ENCODE measurements at regions not wholly inside any gene's neighbourhood (a gene's known extent, or its start where the extent isn't known, plus 50 kb on each side); places are given as distances from the start of the nearest gene placed in this dataset.
A peak's percentile ranks its signal among the peaks of the same experiment; 100 is the strongest.

DNA sequence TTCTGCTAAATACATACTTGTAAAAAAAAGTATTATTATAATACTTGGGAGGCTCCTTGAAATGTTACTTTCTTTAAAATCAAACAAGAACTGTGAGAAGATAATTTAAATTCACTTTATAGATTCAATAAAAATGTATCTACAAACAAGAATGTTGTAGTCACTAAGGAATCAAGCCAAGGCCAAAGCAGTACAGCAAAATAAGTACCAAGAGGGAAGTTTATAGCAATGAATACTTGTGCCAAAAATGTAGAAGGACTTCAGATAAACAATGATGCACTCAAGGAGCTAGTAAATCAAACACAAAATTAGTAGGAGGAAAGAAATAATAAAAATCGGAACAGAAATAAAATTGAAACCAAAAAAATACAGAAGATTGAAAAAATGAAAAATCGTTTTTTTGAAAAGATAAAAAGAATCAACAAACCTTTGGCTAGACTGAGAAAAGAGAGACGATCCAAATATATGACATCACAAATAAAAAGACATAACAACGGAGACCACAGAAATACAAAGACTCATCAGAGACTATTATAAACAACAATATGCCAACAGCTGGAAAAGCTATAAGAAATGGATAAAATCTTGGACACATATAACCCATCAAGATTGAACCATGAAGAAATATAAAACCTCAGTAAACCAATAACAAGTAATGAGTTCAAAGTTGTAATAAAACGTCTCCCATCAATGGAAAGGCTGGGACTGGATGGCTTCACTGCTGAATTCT, 286.0 kb upstream of the TMEM229A start:
- DNase-seq (ENCODE audit: low read depth), result no peak
- in situ Hi-C loops (cut with HindIII; ENCODE audit: low pct_unique_long_range_greater_than_20kb, low sequenced_read_pairs), result no loop called here

DNA sequence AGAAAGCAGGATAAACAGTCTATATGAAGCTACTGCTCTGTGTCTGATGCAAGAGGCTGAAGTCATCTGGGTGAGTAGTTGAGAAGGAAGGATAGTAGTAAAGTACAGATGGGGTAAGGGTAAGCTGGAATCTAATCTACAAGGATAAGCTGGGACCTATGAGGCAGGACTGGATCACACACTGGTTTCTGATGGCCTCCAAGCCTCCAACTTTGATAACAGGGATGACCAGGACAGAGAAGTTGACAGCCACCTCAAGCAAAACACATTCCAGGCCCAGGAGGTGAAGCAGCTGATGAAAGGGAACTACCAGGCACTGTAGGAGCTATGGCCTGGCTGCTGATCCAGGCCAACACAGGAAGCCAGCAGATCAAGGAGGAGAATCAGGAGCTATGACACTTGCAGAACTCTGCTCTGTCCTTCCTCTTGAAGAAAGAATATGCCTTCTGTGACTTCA, 278.1 kb upstream of the TMEM229A start:
- DNase-seq (ENCODE audit: low read depth), result no peak
- in situ Hi-C loops (cut with HindIII; ENCODE audit: low pct_unique_long_range_greater_than_20kb, low sequenced_read_pairs), result no loop called here

DNA sequence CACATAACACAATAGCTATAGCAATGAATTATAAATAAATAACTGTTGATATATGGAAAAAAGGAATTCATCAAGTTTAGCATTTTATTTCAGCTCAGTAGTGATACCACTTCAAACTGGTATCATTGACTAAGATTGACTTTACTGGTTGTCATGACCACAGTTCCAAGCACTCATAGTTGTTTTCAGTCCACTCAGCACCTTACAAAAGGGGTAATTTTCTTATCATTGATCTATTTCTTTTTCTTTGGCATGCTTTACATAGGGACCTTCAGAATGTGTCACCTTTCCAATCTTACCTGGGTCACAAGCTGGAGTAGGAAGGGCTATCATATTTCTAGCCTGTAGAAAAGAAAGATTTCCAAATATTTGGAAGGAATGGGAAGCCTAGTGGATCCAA, 275.5 kb upstream of the TMEM229A start:
- in situ Hi-C loops (cut with HindIII; ENCODE audit: low pct_unique_long_range_greater_than_20kb, low sequenced_read_pairs), result no loop called here
- no peak for DNase-seq (ENCODE audit: low read depth)

DNA sequence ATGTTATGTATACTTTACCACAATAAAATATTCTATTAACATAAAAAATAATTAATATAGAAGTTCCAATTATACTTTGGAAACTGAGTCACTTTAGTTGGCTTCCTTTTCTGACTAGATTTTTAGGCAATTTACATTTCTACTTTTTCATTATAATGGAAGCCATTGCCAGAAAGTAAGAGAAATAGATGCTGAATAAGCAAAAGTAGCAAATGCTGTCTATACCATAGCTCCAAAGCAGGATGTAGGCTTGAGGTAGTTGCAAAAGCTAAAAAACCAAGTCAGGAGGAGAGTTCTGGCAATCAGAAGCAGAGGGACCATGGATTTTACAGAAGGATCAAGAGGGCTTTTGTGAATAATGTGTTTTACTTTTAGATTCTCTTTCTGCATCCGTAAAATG, 262.4 kb upstream of the TMEM229A start:
- in situ Hi-C loops (cut with HindIII; ENCODE audit: low pct_unique_long_range_greater_than_20kb, low sequenced_read_pairs), result no loop called here
- no peak for DNase-seq (ENCODE audit: low read depth)

DNA sequence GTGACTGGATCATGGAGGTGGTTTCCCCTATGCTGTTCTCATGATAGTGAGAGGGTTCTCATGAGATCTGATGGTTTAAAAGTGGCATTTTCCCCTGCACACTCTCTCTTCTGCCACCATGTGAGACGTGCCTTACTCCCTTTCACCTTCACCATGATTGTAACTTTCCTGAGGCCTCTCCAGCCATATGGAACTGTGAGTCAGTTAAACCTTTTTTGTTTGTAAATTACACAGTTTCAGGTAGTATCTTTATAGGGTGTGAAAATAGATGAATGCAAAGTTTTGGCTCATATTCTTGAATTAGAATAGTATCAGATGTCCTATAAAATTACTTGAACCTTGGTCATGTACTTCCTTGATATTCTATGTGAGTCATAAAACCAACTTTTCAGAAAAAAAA, 252.1 kb upstream of the TMEM229A start:
- in situ Hi-C loops (cut with HindIII; ENCODE audit: low pct_unique_long_range_greater_than_20kb, low sequenced_read_pairs), result no loop called here
- no peak for DNase-seq (ENCODE audit: low read depth)

DNA sequence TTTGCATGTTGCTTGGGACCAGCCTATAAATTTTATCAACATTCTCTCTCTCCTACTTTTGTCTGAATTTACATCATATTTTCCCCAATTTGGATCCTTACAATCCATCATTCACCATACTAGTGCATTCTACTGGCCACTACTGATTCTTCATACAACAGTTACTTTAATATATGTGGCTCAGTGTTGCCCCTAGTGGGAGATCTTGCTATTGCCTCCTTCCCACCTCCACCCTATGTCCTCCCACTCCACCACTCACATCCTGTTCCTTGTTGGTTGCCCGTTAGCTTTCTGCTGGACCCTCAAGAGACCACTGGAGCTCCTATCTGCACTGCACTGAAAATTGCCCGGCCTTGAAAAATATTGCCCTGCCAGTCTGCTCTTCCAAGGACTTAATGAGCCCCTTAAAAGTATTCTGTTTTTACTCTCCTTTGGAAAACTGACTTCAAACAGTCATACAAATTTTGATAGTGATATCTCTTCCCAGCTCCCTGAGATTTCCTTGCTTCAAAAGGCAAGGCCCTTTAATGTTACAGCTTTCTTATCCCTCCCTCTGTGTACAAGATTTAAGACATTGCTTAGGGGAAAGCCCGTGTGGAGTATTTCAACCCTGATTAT, 243.2 kb upstream of the TMEM229A start:
- peak; percentile 18 for DNase-seq (ENCODE audit: low read depth)
- in situ Hi-C loops (cut with HindIII; ENCODE audit: low pct_unique_long_range_greater_than_20kb, low sequenced_read_pairs), result no loop called here

DNA sequence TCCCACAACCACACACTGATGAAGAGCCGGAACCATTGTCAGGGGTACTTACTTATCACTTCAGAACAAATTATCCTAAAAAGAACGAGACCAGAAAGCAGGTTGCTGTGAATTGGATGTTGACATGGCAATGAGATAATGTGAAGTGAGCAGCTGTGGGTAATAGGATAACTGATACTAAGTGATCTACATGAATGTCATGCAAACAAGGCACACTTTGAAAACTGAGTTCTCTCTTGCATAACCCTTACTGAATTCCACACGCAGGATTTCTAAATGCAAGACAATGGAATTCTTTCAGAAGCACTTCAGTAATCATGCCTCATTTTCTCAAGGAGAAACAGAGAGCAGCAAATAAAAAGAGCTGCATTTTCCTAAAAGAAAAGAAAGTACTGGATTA, 242.5 kb upstream of the TMEM229A start:
- in situ Hi-C loops (cut with HindIII; ENCODE audit: low pct_unique_long_range_greater_than_20kb, low sequenced_read_pairs), result no loop called here
- no peak for DNase-seq (ENCODE audit: low read depth)

DNA sequence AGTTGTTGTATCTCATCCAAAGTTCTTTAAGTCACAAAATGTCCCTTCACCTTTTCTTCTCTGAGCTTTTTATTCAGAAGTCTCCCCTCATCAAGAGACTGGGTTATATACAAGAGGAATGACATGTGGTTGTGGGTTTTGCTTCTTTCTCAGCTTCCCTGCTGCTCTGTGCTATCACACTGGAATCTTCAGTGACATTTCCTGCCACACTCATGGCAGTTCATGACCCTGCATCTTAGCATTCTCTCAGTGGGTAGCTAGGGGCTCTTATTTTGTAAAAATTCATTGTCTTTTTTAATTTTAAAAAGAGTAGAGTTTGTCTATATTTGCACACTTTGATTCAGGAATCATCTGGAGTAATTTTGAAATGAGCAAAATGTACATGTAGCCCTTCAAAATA, 236.9 kb upstream of the TMEM229A start:
- no peak for DNase-seq (ENCODE audit: low read depth)
- in situ Hi-C loops (cut with HindIII; ENCODE audit: low pct_unique_long_range_greater_than_20kb, low sequenced_read_pairs), result no loop called here

DNA sequence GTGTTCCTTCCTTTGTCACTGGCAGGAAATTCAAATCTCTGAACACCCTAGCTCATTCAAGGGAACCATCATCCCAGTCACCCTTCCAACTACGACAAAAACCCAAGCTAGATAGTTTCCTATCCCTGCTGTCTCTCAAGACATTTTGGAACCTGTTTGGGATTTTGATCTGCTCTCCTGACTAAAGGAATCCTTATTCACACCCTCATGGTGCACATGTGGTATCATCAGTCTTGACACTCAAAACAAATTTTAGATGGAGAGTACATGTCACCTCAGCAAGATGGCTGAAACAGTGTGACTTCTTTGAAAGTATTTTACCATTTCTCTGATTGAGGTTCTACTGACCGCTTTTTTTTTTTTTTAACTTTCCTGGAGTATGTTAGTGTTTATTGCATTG, 234.3 kb upstream of the TMEM229A start:
- DNase-seq (ENCODE audit: low read depth), result no peak
- in situ Hi-C loops (cut with HindIII; ENCODE audit: low pct_unique_long_range_greater_than_20kb, low sequenced_read_pairs), result no loop called here

DNA sequence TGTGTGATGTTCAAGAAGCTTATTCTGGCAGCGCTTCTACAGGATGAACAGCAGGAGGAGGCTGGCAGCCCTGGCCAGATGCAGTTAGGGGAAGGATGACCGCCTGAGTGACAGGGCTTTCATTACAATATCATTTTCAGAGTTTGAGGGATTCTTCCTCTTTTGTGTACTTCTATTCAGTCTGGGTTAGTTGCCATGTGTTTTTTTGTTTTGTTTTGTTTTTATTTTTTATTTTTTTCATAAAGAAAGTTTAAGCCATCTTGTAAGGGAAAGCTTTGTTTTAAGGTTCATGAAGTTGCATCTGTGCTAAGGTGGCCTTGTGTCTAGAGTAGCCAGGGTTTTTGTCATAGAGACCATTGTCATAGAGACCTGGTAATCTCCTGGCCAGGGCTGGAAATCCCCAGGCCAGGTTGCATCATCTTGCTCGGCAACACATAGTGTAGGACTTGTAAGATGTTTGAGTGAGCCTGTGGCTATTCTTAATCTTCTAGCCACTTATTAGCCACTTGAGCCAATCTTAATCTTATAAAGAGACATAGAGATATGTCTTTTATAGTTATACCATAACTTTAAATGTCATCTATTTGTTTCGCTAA, 230.5 kb upstream of the TMEM229A start:
- DNase-seq (ENCODE audit: low read depth), result peak; percentile 37
- in situ Hi-C loops (cut with HindIII; ENCODE audit: low pct_unique_long_range_greater_than_20kb, low sequenced_read_pairs), result no loop called here

DNA sequence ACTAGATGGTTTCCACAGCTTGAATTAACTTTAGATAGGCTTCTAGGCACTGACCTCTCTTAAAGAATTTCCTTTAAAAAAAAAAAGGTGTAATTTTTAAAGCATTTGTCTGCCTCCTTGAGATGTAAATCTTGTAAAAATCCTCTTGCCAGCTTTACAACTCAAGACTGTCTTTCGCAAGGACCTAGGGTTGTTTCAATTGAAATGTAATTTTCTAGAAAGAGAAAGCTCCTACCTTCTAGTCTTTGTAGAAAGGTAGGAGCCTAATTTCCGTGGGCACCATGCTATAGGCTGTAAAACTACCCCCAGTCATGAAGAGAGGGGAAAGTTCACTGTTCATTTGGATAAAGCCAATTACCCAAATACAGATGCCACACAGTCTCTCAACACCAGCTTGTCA, 228.8 kb upstream of the TMEM229A start:
- DNase-seq (ENCODE audit: low read depth), result no peak
- in situ Hi-C loops (cut with HindIII; ENCODE audit: low pct_unique_long_range_greater_than_20kb, low sequenced_read_pairs), result no loop called here

DNA sequence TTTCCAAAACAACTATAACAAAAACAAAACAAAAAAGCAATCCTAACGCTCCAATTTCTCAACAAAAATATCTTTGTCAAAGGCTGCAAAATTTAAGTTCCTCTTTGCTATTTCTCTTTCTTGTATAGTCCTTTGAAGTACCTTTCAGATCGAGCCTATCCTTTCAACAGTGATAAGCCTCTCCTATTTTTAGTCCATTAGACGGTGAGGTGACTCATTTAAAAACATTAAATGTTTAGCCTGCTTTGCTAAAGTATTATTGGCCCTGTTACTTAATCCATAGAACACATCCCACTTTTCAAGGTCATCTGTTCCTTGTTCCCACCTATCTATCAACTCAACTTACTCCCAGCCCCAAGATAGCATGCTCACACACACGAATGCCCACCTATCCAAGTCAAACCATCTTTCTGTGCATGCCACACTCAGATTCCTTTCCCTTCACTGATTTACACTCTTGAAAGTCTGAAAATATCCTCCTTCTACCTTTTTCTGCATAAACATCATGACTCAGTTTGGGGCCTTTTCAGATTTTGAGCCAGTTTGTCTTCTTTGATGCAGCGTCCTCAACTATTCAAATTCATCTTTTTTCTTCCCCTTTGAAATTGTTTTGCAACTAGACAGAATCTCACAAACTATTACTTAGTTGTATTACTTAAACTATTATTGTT, 224.9 kb upstream of the TMEM229A start:
- DNase-seq (ENCODE audit: low read depth), result no peak
- in situ Hi-C loops (cut with HindIII; ENCODE audit: low pct_unique_long_range_greater_than_20kb, low sequenced_read_pairs), result no loop called here

DNA sequence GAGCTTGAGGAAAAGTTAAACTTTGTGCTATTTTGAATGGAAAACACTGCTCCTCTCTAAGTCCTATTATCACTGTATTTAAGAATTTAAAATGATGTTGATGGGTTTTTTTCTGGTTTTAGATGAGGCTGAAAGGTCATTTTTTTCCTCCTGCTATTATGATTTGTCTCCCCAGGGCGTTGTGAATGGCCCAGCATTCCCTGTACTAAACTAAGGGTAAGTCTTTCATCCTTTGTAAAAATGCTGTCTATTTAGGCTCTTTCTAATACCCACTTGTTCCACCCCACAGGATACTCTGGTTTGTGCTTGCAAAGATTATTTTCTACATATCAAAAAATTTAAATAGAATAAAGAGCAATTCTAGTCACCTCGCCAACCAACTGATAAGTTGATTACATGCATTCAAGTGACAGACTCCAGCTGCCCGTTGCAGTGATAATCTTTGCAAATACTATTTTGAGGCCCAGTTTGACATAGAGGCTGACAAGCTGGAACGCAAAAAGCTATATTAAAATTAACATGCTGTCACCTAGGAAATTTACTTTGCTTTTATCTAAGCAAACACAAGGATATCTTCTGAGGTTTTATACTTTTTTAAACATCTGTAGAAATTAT, 222.3 kb upstream of the TMEM229A start:
- in situ Hi-C loops (cut with HindIII; ENCODE audit: low pct_unique_long_range_greater_than_20kb, low sequenced_read_pairs), result no loop called here
- DNase-seq (ENCODE audit: low read depth), result no peak

DNA sequence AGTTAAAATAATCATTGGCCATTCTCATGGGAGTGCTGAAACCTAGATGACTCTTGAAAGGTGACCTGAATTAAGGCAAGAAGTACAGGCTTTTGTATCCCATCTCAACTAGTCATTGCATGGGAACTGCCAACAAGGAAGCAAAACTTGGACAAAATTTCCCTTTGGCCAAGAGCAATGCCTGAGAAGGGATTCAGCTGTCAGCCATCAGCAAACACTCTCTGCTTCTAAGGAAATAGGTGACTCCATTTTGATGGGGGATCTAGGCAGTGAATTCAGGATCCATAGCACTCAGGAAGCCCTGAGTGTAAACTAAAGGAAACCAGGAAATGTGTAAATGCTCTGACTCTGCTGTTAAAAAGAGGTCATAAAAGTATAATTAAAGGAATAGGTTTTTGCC, 221.5 kb upstream of the TMEM229A start:
- in situ Hi-C loops (cut with HindIII; ENCODE audit: low pct_unique_long_range_greater_than_20kb, low sequenced_read_pairs), result no loop called here
- no peak for DNase-seq (ENCODE audit: low read depth)

DNA sequence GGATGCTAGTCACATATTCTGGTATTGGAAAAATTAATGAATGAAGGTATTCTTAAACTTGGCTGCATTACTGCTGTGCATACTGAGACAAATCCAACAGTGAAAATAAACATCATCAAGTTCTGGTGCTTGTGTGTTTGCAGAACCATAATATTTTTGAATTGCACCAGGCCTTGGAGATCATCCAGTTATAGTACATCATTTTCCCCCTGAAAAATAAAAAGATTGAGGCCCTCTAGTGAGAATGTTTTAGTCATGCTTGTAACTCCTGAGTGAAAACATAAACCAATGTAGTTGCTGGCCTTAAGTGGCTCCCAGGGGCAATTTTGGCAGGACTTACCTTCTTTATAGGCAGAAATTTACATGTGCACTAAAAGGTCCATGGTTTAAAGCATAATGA, 218.8 kb upstream of the TMEM229A start:
- in situ Hi-C loops (cut with HindIII; ENCODE audit: low pct_unique_long_range_greater_than_20kb, low sequenced_read_pairs), result no loop called here
- no peak for DNase-seq (ENCODE audit: low read depth)

DNA sequence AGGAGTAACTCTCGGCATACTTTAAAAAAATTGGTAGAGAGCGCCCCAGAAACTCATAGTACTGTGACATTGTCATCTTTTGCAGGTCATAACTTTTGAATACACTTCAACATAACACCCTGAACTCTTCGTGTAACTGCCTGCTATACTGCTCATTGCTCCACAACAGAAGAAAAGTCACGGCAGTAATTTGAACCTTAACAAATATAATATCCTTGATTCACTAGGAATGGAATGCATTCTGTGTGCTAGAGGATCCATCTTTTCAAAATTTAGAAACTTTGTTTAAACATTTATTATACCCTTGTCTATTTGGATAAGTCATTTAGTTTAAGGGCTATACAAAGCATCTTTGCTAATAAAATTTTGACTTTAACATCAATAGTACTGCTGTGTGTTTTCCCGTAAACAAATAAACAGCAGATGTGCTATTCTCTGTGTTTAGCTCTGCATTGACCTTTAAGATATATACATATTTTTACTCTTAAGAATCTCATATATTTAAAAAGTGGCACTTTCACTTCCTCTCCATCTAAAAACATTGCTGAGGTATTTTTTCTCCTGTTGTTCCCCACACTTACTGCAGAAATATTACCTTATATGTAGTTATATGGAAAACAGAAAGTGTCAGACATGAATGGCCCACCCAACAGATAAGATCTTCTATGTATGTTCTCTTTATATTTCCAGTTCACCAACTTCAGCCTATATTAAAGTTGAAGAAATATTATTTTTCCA, 217.6 kb upstream of the TMEM229A start:
- no peak for DNase-seq (ENCODE audit: low read depth)
- in situ Hi-C loops (cut with HindIII; ENCODE audit: low pct_unique_long_range_greater_than_20kb, low sequenced_read_pairs), result no loop called here

DNA sequence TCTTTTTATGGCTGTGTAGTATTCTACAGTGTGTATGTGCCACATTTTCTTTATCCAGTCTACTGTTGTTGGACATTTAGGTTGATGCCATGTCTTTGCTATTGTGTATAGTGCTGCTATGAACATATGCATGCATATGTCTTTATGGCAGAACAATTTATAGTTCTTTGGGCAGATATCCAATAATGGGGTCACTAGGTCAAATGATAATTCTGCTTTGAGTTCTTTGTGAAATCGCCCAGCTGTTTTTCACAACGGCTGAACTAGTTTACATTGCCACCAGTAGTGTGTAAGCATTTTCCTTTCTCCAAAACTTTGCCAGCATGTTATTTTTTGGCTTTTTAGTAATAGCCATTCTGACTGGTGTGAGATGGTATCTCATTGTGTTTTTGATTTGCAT, 214.8 kb upstream of the TMEM229A start:
- in situ Hi-C loops (cut with HindIII; ENCODE audit: low pct_unique_long_range_greater_than_20kb, low sequenced_read_pairs), result no loop called here
- DNase-seq (ENCODE audit: low read depth), result no peak

DNA sequence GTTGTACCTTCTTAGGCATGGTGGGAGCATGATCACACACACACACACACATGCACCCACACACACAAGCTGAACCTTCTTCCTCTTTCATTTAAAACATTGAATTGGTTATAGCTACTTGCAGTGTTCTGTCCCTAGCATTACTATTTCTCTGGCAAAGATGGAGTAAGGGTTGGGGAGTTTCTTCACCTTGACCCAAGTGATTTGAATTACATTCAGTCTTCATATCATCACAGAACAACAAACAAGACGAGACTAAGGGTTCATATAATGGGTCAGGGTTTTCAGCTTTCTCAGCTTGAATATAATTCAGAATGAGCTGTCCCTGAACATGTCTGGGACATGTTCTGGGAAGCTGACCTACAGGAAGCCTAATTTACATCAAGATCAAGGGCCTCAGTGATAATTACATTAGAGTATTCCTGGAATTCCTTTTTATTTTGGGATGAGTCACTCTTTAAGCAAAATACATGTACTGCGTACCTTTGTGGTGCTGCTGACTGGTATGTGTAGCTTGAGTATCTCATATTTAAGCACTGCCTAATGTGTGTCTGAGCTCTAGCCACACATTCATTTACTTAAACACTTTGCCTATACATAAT, 213.5 kb upstream of the TMEM229A start:
- peak; percentile 39 for DNase-seq (ENCODE audit: low read depth)
- in situ Hi-C loops (cut with HindIII; ENCODE audit: low pct_unique_long_range_greater_than_20kb, low sequenced_read_pairs), result no loop called here

Measured in Caki2 (cell line).